Suprapubic skin (tissue), 3 donors: ENCODE measurements at regions not wholly inside any gene's neighbourhood (a gene's known extent, or its start where the extent isn't known, plus 50 kb on each side); places are given as distances from the start of the nearest gene placed in this dataset.

Source experiments
- EP300 ChIP-seq: sonication (generic); formaldehyde crosslinking; IDR thresholded peaks from one replicate; pipeline ENCODE4 v1.6.1; 2017; ENCODE audit warnings: antibody characterized with exemption
- POLR2A ChIP-seq, 2 donors: fragments of 450-650 bp; IDR thresholded peaks; one replicate each; pipeline ENCODE4 v1.6.1; 2017; ENCODE audit warnings: antibody characterized with exemption in 2 of 2, mild to moderate bottlenecking in 2 of 2, moderate library complexity in 2 of 2
- TF ChIP-seq, protein P1 (sequence below), 2 donors: fragments of 200-600 bp in 1 of 2; fragments of 450-650 bp in 1 of 2; sonication (generic) in 1 of 2; IDR thresholded peaks; one replicate each; pipeline ENCODE4 v1.5.1; 2016 to 2019; ENCODE audit warnings: antibody characterized with exemption in 2 of 2, mild to moderate bottlenecking in 1 of 2, moderate library complexity in 1 of 2

DNA sequence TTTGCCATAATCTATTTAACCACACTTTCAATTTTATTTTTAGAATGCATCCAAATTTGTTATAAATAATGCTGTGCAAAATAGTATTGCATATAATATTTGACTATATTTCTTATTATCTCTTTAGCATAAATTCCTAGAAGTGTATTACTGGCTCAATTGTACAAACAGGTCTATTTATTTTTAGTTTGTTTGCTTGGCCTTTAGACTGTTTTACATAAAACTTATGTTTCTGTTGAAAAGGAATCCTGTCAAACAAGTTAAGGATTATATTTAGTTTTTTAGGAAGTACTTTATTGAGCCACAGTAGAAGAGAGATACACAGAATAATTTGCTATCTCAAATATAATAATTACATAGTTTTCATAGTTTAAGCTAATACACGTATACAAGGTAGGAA lies 413.8 kb downstream of the GBA3 start:
- TF ChIP-seq, protein P1, sequence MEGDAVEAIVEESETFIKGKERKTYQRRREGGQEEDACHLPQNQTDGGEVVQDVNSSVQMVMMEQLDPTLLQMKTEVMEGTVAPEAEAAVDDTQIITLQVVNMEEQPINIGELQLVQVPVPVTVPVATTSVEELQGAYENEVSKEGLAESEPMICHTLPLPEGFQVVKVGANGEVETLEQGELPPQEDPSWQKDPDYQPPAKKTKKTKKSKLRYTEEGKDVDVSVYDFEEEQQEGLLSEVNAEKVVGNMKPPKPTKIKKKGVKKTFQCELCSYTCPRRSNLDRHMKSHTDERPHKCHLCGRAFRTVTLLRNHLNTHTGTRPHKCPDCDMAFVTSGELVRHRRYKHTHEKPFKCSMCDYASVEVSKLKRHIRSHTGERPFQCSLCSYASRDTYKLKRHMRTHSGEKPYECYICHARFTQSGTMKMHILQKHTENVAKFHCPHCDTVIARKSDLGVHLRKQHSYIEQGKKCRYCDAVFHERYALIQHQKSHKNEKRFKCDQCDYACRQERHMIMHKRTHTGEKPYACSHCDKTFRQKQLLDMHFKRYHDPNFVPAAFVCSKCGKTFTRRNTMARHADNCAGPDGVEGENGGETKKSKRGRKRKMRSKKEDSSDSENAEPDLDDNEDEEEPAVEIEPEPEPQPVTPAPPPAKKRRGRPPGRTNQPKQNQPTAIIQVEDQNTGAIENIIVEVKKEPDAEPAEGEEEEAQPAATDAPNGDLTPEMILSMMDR (IDR thresholded peaks at IDR 0.05), result no peak
- no peak for TF ChIP-seq POLR2A (IDR thresholded peaks at IDR 0.05)
- no peak for TF ChIP-seq EP300
